ENCODE measurements at regions not wholly inside any gene's neighbourhood (a gene's known extent, or its start where the extent isn't known, plus 50 kb on each side); places are given as distances from the start of the nearest gene placed in this dataset.

- TF ChIP-seq, protein P1, sequence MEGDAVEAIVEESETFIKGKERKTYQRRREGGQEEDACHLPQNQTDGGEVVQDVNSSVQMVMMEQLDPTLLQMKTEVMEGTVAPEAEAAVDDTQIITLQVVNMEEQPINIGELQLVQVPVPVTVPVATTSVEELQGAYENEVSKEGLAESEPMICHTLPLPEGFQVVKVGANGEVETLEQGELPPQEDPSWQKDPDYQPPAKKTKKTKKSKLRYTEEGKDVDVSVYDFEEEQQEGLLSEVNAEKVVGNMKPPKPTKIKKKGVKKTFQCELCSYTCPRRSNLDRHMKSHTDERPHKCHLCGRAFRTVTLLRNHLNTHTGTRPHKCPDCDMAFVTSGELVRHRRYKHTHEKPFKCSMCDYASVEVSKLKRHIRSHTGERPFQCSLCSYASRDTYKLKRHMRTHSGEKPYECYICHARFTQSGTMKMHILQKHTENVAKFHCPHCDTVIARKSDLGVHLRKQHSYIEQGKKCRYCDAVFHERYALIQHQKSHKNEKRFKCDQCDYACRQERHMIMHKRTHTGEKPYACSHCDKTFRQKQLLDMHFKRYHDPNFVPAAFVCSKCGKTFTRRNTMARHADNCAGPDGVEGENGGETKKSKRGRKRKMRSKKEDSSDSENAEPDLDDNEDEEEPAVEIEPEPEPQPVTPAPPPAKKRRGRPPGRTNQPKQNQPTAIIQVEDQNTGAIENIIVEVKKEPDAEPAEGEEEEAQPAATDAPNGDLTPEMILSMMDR (IDR thresholded peaks at IDR 0.05; ENCODE audit: control extremely low read depth in 1 of 3, insufficient read depth in 1 of 3, low read depth in 1 of 3, low read length in 3 of 3), result no peak
- TF ChIP-seq POLR2AphosphoS5 (IDR thresholded peaks at IDR 0.05; ENCODE audit: low read depth, low read length) (no peak), EP300 (IDR thresholded peaks at IDR 0.05; ENCODE audit: borderline replicate concordance in 1 of 2, low read depth in 2 of 2, low read length in 2 of 2) (no peak), RNF2 (IDR thresholded peaks at IDR 0.05; ENCODE audit: borderline replicate concordance, low read depth, low read length, missing control alignments, poor library complexity, severe bottlenecking) (no peak), GABPA (IDR thresholded peaks at IDR 0.05; ENCODE audit: borderline replicate concordance, insufficient read depth, low read length) (no peak), HDAC2 (IDR thresholded peaks at IDR 0.05; ENCODE audit: borderline replicate concordance in 1 of 2, low read depth in 2 of 2, low read length in 2 of 2) (no peak), SRF (IDR thresholded peaks at IDR 0.05; ENCODE audit: low read depth, low read length) (no peak), ASH2L (IDR thresholded peaks at IDR 0.05; ENCODE audit: low read length) (no peak)
Measured at GRCh38 chr10:83476211-83476610, 663.1 kb upstream of the GHITM start.
